Vagina (tissue), 2 donors: ENCODE measurements at regions not wholly inside any gene's neighbourhood (a gene's known extent, or its start where the extent isn't known, plus 50 kb on each side); places are given as distances from the start of the nearest gene placed in this dataset.

Experiments
- POLR2AphosphoS5 ChIP-seq, 2 donors: sonication (generic); formaldehyde crosslinking; IDR thresholded peaks; one replicate each; pipeline ENCODE4 v1.9.0; 2017; ENCODE audit warnings: antibody characterized with exemption in 2 of 2, mild to moderate bottlenecking in 2 of 2, low read depth in 1 of 2; ENCODE audit not compliant: insufficient read depth in 1 of 2
- TF ChIP-seq, protein P1 (sequence below), 3 experiments: fragments of 450-650 bp in 2 of 3; fragments of 200-600 bp in 1 of 3; sonication (generic) in 1 of 3; IDR thresholded peaks; one replicate each; pipeline ENCODE4 v1.5.1; 2017 to 2019; ENCODE audit warnings: antibody characterized with exemption in 3 of 3, mild to moderate bottlenecking in 2 of 3, moderate library complexity in 2 of 3

DNA sequence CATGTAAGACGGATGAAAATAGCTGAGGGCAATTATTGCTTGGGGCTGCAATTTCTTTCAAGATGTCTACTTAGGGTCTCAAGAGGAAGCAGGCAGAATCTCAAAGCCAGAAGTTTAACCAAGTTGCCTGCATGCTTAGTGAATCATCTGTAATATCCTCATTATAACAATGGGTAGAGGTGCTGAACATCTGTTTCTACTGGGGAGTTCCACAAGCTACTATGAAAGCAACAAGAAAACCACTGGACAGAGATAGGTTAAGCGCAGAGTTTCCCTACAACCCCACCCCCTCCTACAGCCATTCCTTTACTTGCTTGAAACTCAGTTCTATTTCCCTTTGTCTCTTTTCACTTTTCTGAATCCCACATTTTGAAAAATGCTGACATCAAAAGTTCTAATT, 759.4 kb upstream of the GBE1 start:
- no peak for TF ChIP-seq POLR2AphosphoS5 (IDR thresholded peaks at IDR 0.05; ENCODE audit: insufficient read depth in 1 of 2, low read depth in 1 of 2)
- TF ChIP-seq, protein P1, sequence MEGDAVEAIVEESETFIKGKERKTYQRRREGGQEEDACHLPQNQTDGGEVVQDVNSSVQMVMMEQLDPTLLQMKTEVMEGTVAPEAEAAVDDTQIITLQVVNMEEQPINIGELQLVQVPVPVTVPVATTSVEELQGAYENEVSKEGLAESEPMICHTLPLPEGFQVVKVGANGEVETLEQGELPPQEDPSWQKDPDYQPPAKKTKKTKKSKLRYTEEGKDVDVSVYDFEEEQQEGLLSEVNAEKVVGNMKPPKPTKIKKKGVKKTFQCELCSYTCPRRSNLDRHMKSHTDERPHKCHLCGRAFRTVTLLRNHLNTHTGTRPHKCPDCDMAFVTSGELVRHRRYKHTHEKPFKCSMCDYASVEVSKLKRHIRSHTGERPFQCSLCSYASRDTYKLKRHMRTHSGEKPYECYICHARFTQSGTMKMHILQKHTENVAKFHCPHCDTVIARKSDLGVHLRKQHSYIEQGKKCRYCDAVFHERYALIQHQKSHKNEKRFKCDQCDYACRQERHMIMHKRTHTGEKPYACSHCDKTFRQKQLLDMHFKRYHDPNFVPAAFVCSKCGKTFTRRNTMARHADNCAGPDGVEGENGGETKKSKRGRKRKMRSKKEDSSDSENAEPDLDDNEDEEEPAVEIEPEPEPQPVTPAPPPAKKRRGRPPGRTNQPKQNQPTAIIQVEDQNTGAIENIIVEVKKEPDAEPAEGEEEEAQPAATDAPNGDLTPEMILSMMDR (IDR thresholded peaks at IDR 0.05): no peak
